ENCODE measurements at regions not wholly inside any gene's neighbourhood (a gene's known extent, or its start where the extent isn't known, plus 50 kb on each side); places are given as distances from the start of the nearest gene placed in this dataset.

GRCh38 chr3:103385961-103386656 lies 951.3 kb downstream of the ZPLD1 start:
- H3K4me3 ChIP-seq (ENCODE audit: low read depth, low read length): no peak overlapping the region
- no peaks in the 10 kb centered on the region for H3K9me3 ChIP-seq (ENCODE audit: severe bottlenecking)
- H3K36me3 ChIP-seq: no peaks in the 10 kb centered on the region
- TF ChIP-seq CTCF (IDR thresholded peaks at IDR 0.05; ENCODE audit: low read depth, low read length): no peak
- DNase-seq: no peak
- no peak overlapping the region for H3K27ac ChIP-seq
- no peaks in the 10 kb centered on the region for H3K27me3 ChIP-seq (ENCODE audit: insufficient read depth, low read depth, severe bottlenecking)

- Histone ChIP-seq H3K9me3 (ENCODE audit: severe bottlenecking) (no peaks in the 10 kb centered on the region), H3K27ac (no peak overlapping the region), H3K36me3 (no peaks in the 10 kb centered on the region), H3K27me3 (ENCODE audit: insufficient read depth, low read depth, severe bottlenecking) (no peaks in the 10 kb centered on the region), H3K4me3 (ENCODE audit: low read depth, low read length) (no peak overlapping the region)
- no peak for TF ChIP-seq CTCF (IDR thresholded peaks at IDR 0.05; ENCODE audit: low read depth, low read length)
- no peak for DNase-seq
These were observed 953.4 kb downstream of the ZPLD1 start for GRCh38 chr3:103388214-103388613.

- TF ChIP-seq CTCF (IDR thresholded peaks at IDR 0.05; ENCODE audit: low read depth, low read length): no peak
- H3K9me3 ChIP-seq (ENCODE audit: severe bottlenecking): no peaks in the 10 kb centered on the region
- H3K27ac ChIP-seq: no peak overlapping the region
- no peak for DNase-seq
- H3K27me3 ChIP-seq (ENCODE audit: insufficient read depth, low read depth, severe bottlenecking): no peaks in the 10 kb centered on the region
- H3K4me3 ChIP-seq (ENCODE audit: low read depth, low read length): no peak overlapping the region
- H3K36me3 ChIP-seq: no peaks in the 10 kb centered on the region
These were observed 954.5 kb downstream of the ZPLD1 start for GRCh38 chr3:103389356-103389755.

GRCh38 chr3:103393395-103394186 lies 958.8 kb downstream of the ZPLD1 start:
- Histone ChIP-seq H3K27ac (no peak overlapping the region), H3K27me3 (ENCODE audit: insufficient read depth, low read depth, severe bottlenecking) (no peaks in the 10 kb centered on the region), H3K36me3 (no peaks in the 10 kb centered on the region), H3K4me3 (ENCODE audit: low read depth, low read length) (no peak overlapping the region), H3K9me3 (ENCODE audit: severe bottlenecking) (no peaks in the 10 kb centered on the region)
- no peak for TF ChIP-seq CTCF (IDR thresholded peaks at IDR 0.05; ENCODE audit: low read depth, low read length)
- no peak for DNase-seq

- peaks cover 2% of the 10 kb centered on the region for H3K9me3 ChIP-seq (ENCODE audit: severe bottlenecking)
- H3K36me3 ChIP-seq: no peaks in the 10 kb centered on the region
- H3K27me3 ChIP-seq (ENCODE audit: insufficient read depth, low read depth, severe bottlenecking): no peaks in the 10 kb centered on the region
- DNase-seq: no peak
- TF ChIP-seq CTCF (IDR thresholded peaks at IDR 0.05; ENCODE audit: low read depth, low read length): no peak
- H3K27ac ChIP-seq: no peak overlapping the region
- H3K4me3 ChIP-seq (ENCODE audit: low read depth, low read length): no peak overlapping the region
These were observed 968.4 kb downstream of the ZPLD1 start for GRCh38 chr3:103403191-103403590.
